ENCODE measurements at regions not wholly inside any gene's neighbourhood (a gene's known extent, or its start where the extent isn't known, plus 50 kb on each side); places are given as distances from the start of the nearest gene placed in this dataset.

- no TSS peak for BruUV-seq (replicated peaks)
- H3K27ac ChIP-seq (ENCODE audit: control insufficient read depth, insufficient read depth) = no peak overlapping the region
- FAIRE-seq (no peak), ATAC-seq (no peak), DNase-seq (ENCODE audit: low read depth, low spot score) (no peak)
- CTCF ChIA-PET = no interaction called here
- 70% methylated on average over 4 of the region's 4 CpGs for WGBS (ENCODE audit: insufficient coverage, insufficient replicate concordance, low lambda C conversion rate, missing lambda C conversion rate)
- H3K4me2 ChIP-seq (ENCODE audit: control insufficient read depth, insufficient read depth) = no peak overlapping the region
- intact Hi-C loops (cut with micrococcal nuclease; ENCODE audit: unreplicated experiment) = no loop called here
- H2AFZ ChIP-seq (ENCODE audit: control insufficient read depth, low read depth, low read length) = no peak overlapping the region
- H3K4me3 ChIP-seq = no peak overlapping the region
- no peaks in the 10 kb centered on the region for H4K20me1 ChIP-seq (ENCODE audit: control insufficient read depth, insufficient read depth)
- POLR2A ChIA-PET = no interaction called here
- no peaks in the 10 kb centered on the region for H3K27me3 ChIP-seq (replicated peaks in 1 of 2; ENCODE audit: control insufficient read depth in 2 of 2, insufficient read depth in 2 of 2, low read length in 1 of 2)
- RAD21 ChIA-PET (ENCODE audit: unreplicated experiment) = no interaction called here
- SMC1A ChIA-PET (ENCODE audit: uncharacterized antibody, unreplicated experiment) = no interaction called here
- H3K9ac ChIP-seq (ENCODE audit: control insufficient read depth, insufficient read depth, low read length) = no peak overlapping the region
- H3K4me1 ChIP-seq (ENCODE audit: control insufficient read depth, insufficient read depth, low read length) = no peaks in the 10 kb centered on the region
- no peaks in the 10 kb centered on the region for H3K9me3 ChIP-seq (replicated peaks; ENCODE audit: control insufficient read depth, insufficient read depth, low read length)
- TF ChIP-seq NFYA (IDR thresholded peaks at IDR 0.05; ENCODE audit: borderline replicate concordance, low read depth, low read length) (no peak), RAD51 (IDR thresholded peaks at IDR 0.05) (no peak), SMAD5 (IDR thresholded peaks at IDR 0.05; ENCODE audit: low read depth) (no peak), NRF1 (conservative IDR thresholded peaks at IDR 0.05; ENCODE audit: low read depth, low read length) (no peak), ZSCAN29 (IDR thresholded peaks at IDR 0.05) (no peak), IKZF1 (conservative IDR thresholded peaks at IDR 0.05) (no peak)
- H3K36me3 ChIP-seq (ENCODE audit: control insufficient read depth in 2 of 2, insufficient read depth in 2 of 2, low read length in 1 of 2) = no peaks in the 10 kb centered on the region
- in situ Hi-C loops (cut with MboI) = no loop called here
- H3K79me2 ChIP-seq (ENCODE audit: control insufficient read depth, insufficient read depth, low read length) = no peaks in the 10 kb centered on the region
Measured at GRCh38 chr7:116327135-116327534, 116.8 kb downstream of the TES start.

GRCh38 chr7:116327752-116328151 is 117.4 kb downstream of the TES start:
- 62% methylated on average over 7 of the region's 7 CpGs for WGBS (ENCODE audit: insufficient coverage, insufficient replicate concordance, low lambda C conversion rate, missing lambda C conversion rate)
- ChIA-PET RAD21 (ENCODE audit: unreplicated experiment) (no interaction called here), CTCF (no interaction called here), SMC1A (ENCODE audit: uncharacterized antibody, unreplicated experiment) (interaction anchor here (0.6 kb wide), 1 partner anchor 12 kb away, joined by 3 read pairs; no protein-coding TSS in a partner anchor), POLR2A (no interaction called here)
- Histone ChIP-seq H4K20me1 (ENCODE audit: control insufficient read depth, insufficient read depth) (no peaks in the 10 kb centered on the region), H3K27ac (ENCODE audit: control insufficient read depth, insufficient read depth) (no peak overlapping the region), H3K4me2 (ENCODE audit: control insufficient read depth, insufficient read depth) (no peak overlapping the region), H3K9ac (ENCODE audit: control insufficient read depth, insufficient read depth, low read length) (no peak overlapping the region), H3K36me3 (ENCODE audit: control insufficient read depth in 2 of 2, insufficient read depth in 2 of 2, low read length in 1 of 2) (no peaks in the 10 kb centered on the region), H2AFZ (ENCODE audit: control insufficient read depth, low read depth, low read length) (no peak overlapping the region), H3K27me3 (replicated peaks in 1 of 2; ENCODE audit: control insufficient read depth in 2 of 2, insufficient read depth in 2 of 2, low read length in 1 of 2) (no peaks in the 10 kb centered on the region), H3K79me2 (ENCODE audit: control insufficient read depth, insufficient read depth, low read length) (no peaks in the 10 kb centered on the region), H3K9me3 (replicated peaks; ENCODE audit: control insufficient read depth, insufficient read depth, low read length) (no peaks in the 10 kb centered on the region), H3K4me3 (no peak overlapping the region), H3K4me1 (ENCODE audit: control insufficient read depth, insufficient read depth, low read length) (no peaks in the 10 kb centered on the region)
- DNase-seq (ENCODE audit: low read depth, low spot score) = no peak
- ATAC-seq = no peak
- FAIRE-seq = no peak
- in situ Hi-C loops (cut with MboI) = no loop called here
- no TSS peak for BruUV-seq (replicated peaks)
- intact Hi-C loops (cut with micrococcal nuclease; ENCODE audit: unreplicated experiment) = no loop called here
- TF ChIP-seq NBN (IDR thresholded peaks at IDR 0.05) (no peak), ZBED1 (IDR thresholded peaks at IDR 0.05; ENCODE audit: borderline replicate concordance) (no peak), YBX1 (IDR thresholded peaks at IDR 0.05) (no peak), ZBTB33 (IDR thresholded peaks at IDR 0.05) (no peak), TCF12 (IDR thresholded peaks at IDR 0.05; ENCODE audit: low read depth, low read length) (no peak), NFXL1 (IDR thresholded peaks at IDR 0.05; ENCODE audit: borderline replicate concordance) (no peak), PBX3 (IDR thresholded peaks at IDR 0.05; ENCODE audit: insufficient replicate concordance, low read depth, low read length) (no peak), TCF7 (IDR thresholded peaks at IDR 0.05; ENCODE audit: borderline replicate concordance) (no peak), NFYB (IDR thresholded peaks at IDR 0.05; ENCODE audit: insufficient read depth, low read depth, low read length) (no peak), JUNB (IDR thresholded peaks at IDR 0.05) (no peak), ATF2 (IDR thresholded peaks at IDR 0.05; ENCODE audit: low read length) (no peak), BCL11A (IDR thresholded peaks at IDR 0.05; ENCODE audit: low read depth, low read length) (no peak)
